Glomerular visceral epithelial cell (primary cell): ENCODE measurements at regions not wholly inside any gene's neighbourhood (a gene's known extent, or its start where the extent isn't known, plus 50 kb on each side); places are given as distances from the start of the nearest gene placed in this dataset.

Experiments
- DNase-seq: peaks from one replicate; pipeline ENCODE4 v3.0.0-alpha.2; 2016; ENCODE audit errors: extremely low spot score

DNA sequence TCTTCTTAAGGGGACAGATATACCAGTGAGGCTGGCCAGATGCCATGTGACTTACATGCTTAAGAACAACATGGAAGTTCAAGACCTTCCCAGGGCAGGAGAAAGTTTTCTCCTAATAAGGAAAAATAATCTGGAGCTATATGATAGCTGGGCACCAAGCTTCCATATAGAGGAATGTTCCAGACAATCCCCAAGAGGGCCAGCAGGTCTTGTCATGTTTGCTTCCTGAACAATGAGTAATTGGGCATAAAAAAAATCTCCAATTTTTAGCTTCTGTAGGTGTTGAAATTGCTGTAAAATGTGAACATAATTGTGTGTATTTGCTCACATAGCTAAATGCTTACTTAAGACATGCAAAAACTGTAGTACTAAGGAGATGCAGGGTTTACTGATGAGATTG, 809.5 kb upstream of the PIK3C3 start:
- no peak for DNase-seq

DNA sequence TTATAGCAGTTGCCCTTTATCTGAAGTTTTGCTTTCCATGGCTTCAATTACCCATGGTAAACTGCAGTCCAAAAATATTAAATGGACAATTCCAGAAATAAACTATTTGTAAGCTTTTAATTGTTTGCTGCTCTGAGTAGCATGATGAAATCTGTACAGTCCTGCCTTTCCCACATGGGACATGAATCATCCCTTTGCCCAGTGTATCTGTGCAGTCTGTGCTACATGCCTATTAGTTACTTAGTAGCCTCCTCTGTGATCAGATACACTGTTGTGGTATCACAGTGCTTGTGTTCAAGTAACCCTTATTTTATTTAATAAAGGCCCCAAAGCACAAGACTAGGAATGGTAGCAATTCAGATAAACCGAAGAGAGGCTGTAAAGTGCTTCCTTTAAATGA, 810.6 kb upstream of the PIK3C3 start:
- peak; percentile 27 for DNase-seq

- DNase-seq, result no peak
These were observed 814.5 kb upstream of the PIK3C3 start for GRCh38 chr18:41140506-41140905.

- no peak for DNase-seq
These were observed 819.9 kb upstream of the PIK3C3 start for GRCh38 chr18:41135146-41135545.

GRCh38 chr18:41134426-41134825, 820.6 kb upstream of the PIK3C3 start:
- DNase-seq, result no peak

GRCh38 chr18:41131050-41131449, 824.0 kb upstream of the PIK3C3 start:
- DNase-seq, result no peak

DNA sequence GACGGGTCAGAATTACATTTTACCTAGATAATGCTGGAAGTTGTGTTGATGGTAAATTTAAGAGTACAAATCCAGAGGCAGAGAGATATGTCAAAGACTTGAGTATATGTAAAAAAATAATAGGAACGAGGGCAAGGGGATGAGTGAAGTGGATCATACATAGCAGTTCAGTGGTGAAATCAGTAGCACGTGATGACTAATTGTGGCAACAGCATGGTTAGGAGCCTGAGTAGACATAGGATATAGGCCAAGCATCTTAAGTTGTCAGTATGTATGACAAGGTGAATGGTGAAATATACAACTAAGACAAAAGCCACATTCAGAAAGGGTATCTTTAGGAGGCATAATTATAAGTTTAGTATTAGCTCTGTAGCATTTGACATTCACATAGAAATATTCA, 826.5 kb upstream of the PIK3C3 start:
- DNase-seq, result peak; percentile 25

GRCh38 chr18:41128126-41128525, 826.9 kb upstream of the PIK3C3 start:
- DNase-seq, result no peak

DNA sequence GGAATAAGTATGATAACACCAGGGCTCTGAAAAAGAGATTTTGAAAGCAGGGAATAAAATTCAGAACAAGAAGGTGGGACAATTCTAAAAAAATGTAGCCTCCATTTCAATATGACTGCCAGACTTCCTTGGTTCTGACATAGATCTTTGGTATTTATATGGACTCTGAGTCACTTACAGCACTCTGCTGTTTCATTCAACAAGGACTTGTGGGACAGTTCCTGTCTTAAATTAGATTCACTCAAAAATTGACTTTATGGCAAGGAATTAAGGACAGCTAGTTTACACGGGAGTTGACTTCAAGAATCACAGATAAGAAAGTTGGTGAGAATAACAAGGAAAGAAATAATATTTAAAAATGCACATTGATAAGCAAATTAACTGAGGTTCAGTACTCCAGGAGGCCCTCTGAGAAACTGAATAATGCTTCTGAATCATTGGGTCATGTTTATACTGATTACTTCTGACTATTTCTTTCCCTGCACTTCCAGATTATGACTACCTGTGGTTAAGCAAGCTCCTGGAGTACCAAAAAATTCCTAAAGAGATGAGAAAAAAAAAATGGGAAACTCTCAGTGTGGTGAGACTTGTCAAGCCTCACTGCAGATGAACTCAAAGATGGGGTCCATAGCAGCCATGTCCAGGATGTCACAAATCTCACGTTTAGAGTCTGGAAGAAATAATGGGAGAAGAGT, 828.3 kb upstream of the PIK3C3 start:
- DNase-seq, result peak; percentile 51

DNA sequence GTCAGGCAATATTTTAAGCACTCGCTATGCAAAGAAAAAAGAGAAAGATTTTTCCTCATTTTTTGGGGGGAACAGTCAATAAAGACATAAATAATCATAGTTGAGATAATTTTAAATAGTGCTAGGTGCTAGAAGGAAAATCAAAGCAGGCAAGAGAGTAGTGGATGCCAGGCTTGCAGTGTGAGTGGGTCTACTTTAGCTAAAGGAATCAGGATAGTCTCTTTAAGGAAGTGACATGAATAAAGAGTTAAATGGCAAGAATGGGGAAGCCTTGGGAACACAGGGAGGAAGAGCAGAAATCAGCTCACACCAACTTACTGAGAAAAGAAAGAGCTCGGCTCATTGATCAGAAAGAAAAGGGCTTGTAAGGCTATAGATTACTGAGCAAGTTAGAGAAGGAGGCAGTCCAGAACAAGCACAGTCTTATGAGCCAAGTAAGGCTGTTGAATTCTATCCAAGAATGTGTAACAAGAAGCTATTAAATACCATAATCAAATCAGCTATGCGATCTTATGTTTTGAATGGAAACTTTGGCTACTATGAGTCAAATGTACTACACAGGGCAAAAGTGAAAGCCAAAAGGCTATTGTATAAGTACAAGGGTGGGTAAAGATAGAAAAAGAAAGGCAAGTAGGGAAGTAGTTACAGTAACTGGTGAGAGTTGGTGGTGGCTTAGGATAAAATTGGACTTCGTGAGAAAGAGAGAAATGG, 833.8 kb upstream of the PIK3C3 start:
- DNase-seq, result no peak

- DNase-seq, result no peak
These were observed 836.0 kb upstream of the PIK3C3 start for GRCh38 chr18:41119031-41119430.

DNA sequence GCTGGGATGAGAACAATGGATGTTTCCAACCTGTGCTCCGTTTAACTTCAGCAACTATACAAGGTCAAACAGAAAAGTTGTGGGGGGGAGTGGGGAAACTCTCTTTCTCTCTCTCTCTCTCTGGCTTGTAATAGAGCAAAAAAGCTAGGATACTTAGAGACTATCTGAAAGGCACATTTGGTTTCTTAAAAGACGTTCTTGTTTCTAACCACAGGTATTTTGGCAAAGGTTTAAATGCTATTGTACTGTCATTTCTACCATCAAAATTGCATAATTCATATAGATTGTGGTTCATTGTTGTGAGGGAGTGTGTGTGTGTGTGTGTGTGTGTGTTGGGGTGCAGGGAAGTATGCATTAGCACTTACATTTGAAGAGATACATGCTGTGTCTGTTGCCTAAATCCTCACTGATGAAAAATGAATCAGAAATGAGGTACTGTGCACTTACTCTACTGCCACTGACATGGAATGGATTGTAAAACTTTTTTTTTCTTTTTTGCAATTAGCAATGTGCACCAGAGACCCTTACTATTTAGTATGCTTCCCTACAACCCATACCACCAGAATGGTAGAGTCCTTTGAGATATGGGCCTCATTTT, 841.0 kb upstream of the PIK3C3 start:
- peak; percentile 17 for DNase-seq

DNA sequence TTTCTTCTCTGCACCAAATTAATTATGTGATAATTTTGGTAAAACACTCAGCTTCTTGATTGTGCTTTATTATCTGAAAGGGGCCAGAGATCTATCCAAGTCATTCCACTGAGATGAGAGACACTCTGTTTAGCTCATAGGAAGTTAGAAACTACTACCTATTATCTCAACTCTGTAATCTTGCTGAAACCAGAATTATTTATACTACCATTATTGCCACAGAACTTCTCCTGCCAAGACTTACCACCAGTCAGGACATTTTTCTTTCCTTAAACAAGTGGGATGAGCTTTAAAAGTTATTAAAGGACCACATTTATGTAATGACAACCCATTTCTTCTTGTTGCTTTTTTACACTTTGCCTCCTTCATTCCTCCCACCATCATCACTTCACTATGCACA, 855.6 kb upstream of the PIK3C3 start:
- no peak for DNase-seq

DNA sequence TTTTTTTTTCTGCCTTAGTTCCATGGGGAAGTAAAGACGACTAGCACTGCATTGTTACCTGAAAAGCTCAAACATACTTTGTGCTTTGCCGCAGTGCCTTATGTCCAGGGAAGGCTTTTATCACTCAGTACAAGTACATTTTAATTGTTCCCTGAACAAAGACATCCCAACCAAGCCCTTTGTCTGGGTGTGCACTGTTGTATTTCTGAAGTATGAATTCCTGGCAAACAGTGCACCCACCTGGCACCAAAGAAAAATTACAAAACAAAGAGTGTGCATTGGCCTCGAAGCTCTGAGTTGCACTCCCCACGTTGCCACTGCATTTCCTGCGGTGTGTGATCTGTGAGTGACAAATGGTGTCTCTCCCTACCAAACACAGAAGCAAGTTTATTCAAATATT, 858.5 kb upstream of the PIK3C3 start:
- DNase-seq, result peak; percentile 23

- DNase-seq, result no peak
These were observed 878.0 kb upstream of the PIK3C3 start for GRCh38 chr18:41077076-41077475.

DNA sequence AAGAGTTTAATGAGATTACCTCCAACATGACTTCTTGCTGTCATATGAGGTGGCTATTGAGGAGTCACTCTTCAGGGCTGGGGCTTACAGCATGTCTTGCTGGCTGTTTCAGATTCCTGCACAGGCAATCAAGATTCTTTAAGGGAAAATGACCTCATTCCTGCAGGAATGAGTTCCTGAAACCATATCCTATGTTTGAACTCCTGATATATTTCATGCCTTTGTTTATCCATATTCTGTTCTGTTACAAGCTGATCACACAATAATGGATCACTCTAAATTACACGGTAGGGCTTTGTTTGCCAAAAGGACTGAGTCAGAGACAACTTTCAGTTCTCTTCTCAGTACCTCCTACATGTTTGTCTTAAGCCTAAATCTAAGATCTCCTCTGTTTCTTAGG, 879.8 kb upstream of the PIK3C3 start:
- DNase-seq, result peak; percentile 59

DNA sequence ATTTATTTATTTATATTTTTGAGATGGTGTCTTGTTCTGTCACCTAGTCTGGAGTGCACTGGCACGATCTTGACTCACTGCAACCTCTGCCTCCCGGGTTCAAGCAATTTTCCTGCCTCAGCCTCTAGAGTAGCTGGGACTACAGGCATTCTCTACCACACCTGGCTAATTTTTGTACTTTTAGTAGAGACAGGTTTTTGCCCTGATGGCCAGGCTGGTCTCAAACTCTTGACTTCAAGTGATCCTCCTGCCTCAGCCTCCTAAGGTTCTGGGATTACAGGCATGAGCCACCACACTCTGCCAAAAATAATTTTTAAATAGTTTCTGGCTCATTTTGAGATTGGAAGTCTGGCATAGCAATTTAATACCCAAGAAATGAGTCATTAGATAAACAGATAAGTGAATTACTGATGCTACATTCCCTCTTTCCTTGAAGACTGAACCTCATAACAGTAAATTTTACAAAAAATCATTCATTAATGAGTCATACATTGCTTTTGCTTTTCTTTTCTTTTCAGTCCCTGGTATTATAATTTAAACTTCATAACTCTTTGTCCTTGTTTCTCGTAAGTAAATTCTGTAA, 881.6 kb upstream of the PIK3C3 start:
- DNase-seq, result peak; percentile 37

- DNase-seq, result no peak
These were observed 882.1 kb upstream of the PIK3C3 start for GRCh38 chr18:41072946-41073345.

- DNase-seq, result no peak
These were observed 883.2 kb upstream of the PIK3C3 start for GRCh38 chr18:41071826-41072225.

- no peak for DNase-seq
These were observed 885.9 kb upstream of the PIK3C3 start for GRCh38 chr18:41069167-41069566.

DNA sequence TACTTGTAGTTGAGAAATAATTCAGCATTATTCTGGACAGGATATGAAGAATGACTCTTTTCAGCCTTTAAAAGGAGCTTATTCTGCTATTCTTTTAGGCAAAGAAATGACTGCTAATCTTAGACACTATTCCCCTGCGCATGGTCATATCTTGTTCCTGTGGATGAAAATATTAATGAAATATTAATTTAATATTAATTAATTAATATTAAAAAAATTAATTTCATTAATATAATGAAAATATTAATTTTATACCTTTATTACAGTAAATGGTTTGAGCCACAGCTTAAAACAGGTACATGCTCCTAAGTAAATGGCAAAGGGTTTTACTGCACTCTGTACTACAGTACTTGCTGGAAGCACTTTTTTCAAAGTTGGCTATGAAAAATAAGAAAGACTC, 890.1 kb upstream of the PIK3C3 start:
- DNase-seq, result no peak

DNA sequence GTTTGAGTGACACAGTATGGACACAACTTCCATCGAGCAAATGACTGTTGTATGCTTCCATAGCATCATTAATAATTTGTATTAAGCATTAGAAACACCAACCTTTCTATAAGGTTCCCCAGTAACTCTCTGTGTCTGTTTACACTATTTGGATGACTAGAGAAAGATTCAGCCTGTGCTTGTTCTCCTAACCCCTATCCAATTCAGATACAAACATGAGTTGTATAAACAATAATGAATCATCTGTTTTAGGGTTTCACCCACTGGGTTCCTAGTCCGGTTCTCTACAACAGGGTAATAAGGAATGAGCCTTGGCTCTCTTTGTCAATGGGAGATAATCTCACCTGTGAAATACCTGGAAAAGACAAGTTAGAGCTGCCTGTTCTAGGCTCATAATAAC, 894.1 kb upstream of the PIK3C3 start:
- no peak for DNase-seq

DNA sequence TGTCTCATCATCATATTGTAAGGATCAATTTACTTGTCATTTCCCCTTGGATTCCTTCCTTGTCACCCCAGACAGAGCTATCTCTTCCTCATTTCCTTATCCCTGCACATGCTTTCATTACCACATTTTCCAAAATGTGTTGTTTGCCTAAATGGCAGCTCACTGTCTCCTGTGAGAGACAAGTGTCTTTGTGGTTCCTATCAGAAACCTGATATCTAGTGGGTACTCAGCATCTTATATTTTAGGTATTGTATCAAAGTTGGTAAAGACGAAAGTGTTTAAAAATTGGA, 896.0 kb upstream of the PIK3C3 start:
- no peak for DNase-seq
